Astrocyte (in vitro differentiated cells and primary cell): ENCODE measurements at regions not wholly inside any gene's neighbourhood (a gene's known extent, or its start where the extent isn't known, plus 50 kb on each side); places are given as distances from the start of the nearest gene placed in this dataset.

Experiments used
- EZH2 ChIP-seq: IDR thresholded peaks from 2 replicates; pipeline ENCODE4 v1.6.1; 2012; ENCODE audit warnings: mild to moderate bottlenecking, low read length, inconsistent platforms; ENCODE audit not compliant: insufficient read depth
- TF ChIP-seq, protein P1 (sequence below): IDR thresholded peaks from 2 replicates; pipeline ENCODE4 v1.5.1; 2011; ENCODE audit warnings: low read depth, mild to moderate bottlenecking, inconsistent platforms, low read length, moderate library complexity; ENCODE audit not compliant: insufficient read depth

DNA sequence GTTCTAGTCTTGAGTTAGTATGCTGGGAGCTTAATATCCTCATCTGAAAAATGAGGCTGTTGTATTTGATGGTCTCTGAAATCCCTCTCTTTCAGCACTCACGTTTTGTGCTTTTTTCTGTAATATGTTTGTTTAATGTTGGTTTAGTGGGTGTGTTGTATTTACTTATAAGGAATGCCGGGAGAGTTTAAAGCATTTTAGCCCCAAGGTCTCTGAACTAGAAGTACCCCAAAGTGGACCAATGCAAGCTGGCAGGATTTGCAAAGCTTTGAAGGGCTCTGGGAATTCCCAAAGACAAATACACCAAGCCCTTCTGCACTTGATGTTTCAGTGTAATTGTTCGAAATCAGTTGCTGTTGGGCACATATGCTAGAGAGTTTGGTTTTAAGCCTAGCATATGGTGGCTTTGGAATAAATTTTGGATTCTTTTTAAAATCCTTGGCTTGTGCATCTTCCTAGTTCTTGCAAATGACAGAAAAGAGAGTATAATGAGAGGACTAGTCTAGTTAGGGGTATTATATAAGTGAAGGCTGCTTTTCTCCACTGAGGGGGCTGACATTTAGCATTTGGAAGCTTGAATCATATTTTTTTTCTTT is 371.4 kb upstream of the BOD1L1 start:
- no peak for TF ChIP-seq EZH2
- TF ChIP-seq, protein P1, sequence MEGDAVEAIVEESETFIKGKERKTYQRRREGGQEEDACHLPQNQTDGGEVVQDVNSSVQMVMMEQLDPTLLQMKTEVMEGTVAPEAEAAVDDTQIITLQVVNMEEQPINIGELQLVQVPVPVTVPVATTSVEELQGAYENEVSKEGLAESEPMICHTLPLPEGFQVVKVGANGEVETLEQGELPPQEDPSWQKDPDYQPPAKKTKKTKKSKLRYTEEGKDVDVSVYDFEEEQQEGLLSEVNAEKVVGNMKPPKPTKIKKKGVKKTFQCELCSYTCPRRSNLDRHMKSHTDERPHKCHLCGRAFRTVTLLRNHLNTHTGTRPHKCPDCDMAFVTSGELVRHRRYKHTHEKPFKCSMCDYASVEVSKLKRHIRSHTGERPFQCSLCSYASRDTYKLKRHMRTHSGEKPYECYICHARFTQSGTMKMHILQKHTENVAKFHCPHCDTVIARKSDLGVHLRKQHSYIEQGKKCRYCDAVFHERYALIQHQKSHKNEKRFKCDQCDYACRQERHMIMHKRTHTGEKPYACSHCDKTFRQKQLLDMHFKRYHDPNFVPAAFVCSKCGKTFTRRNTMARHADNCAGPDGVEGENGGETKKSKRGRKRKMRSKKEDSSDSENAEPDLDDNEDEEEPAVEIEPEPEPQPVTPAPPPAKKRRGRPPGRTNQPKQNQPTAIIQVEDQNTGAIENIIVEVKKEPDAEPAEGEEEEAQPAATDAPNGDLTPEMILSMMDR: no peak
